AG04450 (cell line): ENCODE measurements at regions not wholly inside any gene's neighbourhood (a gene's known extent, or its start where the extent isn't known, plus 50 kb on each side); places are given as distances from the start of the nearest gene placed in this dataset.

Experiments used
- CTCF ChIA-PET: fragments of 300-600, 350-600 bp; formaldehyde crosslinking; extraction: SDS; loops from one replicate; lab custom pipeline; 2022; ENCODE audit warnings: antibody characterized with exemption, inconsistent platforms; lab: Charles Lee
- POLR2A ChIA-PET: fragments of 350-600 bp; formaldehyde crosslinking; extraction: SDS; loops from one replicate; lab custom pipeline; 2021; ENCODE audit warnings: antibody characterized with exemption, inconsistent platforms; lab: Yijun Ruan, JAX
- DNase-seq: peaks from one replicate; pipeline ENCODE4 v3.0.0-alpha.2; 2011; ENCODE audit warnings: low read depth, low spot score
- H3K27ac ChIP-seq: one replicate; pipeline ENCODE4 v1.5.1; 2012; ENCODE audit warnings: low read depth, low read length, control low read depth
- H3K27me3 ChIP-seq: one replicate; pipeline ENCODE4 v1.6.0; 2012; ENCODE audit warnings: low read length; ENCODE audit not compliant: control insufficient read depth, insufficient read depth
- H3K4me3 ChIP-seq: 2 replicates; pipeline ENCODE4 v1.5.1; 2011; ENCODE audit warnings: mild to moderate bottlenecking, low read depth, low read length, control low read depth
- H3K9me3 ChIP-seq: 2 replicates; pipeline ENCODE4 v1.5.1; 2012; ENCODE audit warnings: low read length; ENCODE audit not compliant: control insufficient read depth, insufficient read depth
- TF ChIP-seq, protein P1 (sequence below): IDR thresholded peaks from 2 replicates; pipeline ENCODE4 v1.5.1; 2011; ENCODE audit warnings: low read depth, low read length, control low read depth, inconsistent platforms

DNA sequence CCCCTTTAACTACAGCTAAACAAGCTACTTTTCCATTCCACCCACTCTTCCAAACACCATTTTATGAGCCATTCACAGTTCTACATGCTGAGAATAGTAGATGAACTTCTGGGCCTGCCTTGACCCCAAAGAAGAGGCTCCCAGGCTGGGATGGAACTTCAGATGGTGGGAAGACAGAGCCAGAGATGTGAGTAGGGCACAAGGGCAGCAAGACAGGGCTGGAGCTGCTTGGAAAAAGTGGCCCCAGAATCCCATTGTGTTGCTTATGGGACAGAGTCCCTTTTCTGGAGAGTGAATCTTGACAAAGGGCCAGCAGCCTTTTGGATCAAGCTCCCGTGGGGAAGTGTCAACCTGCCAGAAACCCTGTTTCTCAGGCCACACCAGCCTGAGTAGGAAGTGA is 516.5 kb upstream of the PPP2R3A start:
- CTCF ChIA-PET: no interaction called here
- no peak for DNase-seq
- no peak overlapping the region for H3K27ac ChIP-seq
- no peaks in the 10 kb centered on the region for H3K27me3 ChIP-seq
- POLR2A ChIA-PET: no interaction called here
- H3K9me3 ChIP-seq: no peaks in the 10 kb centered on the region
- TF ChIP-seq, protein P1, sequence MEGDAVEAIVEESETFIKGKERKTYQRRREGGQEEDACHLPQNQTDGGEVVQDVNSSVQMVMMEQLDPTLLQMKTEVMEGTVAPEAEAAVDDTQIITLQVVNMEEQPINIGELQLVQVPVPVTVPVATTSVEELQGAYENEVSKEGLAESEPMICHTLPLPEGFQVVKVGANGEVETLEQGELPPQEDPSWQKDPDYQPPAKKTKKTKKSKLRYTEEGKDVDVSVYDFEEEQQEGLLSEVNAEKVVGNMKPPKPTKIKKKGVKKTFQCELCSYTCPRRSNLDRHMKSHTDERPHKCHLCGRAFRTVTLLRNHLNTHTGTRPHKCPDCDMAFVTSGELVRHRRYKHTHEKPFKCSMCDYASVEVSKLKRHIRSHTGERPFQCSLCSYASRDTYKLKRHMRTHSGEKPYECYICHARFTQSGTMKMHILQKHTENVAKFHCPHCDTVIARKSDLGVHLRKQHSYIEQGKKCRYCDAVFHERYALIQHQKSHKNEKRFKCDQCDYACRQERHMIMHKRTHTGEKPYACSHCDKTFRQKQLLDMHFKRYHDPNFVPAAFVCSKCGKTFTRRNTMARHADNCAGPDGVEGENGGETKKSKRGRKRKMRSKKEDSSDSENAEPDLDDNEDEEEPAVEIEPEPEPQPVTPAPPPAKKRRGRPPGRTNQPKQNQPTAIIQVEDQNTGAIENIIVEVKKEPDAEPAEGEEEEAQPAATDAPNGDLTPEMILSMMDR: no peak
- no peak overlapping the region for H3K4me3 ChIP-seq

DNA sequence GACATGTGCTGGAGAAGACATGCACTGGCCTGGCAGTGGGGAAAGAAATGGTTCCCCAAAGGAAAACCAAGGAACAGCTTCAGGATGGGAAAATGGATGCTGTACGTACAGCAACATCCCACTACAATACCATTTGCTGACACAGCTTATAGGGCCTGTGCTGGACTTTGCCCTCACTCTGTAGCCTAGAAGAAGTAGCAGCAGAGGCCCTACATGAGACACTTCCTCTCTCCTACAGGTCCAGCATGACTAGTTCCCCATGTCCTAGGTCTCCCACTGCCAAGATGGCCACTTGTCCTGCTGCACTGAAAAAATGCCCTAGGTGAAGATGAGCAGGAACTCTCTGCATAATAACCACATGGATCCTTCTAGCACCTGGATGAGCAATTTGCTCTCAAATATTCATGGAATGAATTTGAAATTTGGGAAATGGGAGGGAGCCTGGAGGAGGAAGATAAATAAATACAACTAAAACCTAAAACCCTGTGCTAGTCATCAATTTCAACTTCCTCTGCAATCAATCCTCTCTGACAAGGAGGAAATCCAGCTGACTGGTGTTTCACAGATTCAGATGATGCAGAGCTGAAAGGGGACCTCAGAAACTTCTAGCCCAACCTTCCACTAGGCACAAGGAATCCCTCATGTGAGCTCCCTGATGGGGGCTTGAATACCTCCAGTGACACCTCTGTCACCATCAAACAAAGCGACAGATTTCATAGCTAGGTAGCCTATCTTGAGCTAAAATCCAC is 514.3 kb upstream of the PPP2R3A start:
- TF ChIP-seq, protein P1: no peak
- Histone ChIP-seq H3K27me3 (no peaks in the 10 kb centered on the region), H3K9me3 (no peaks in the 10 kb centered on the region), H3K27ac (no peak overlapping the region), H3K4me3 (no peak overlapping the region)
- DNase-seq: no peak
- ChIA-PET POLR2A (no interaction called here), CTCF (no interaction called here)

GRCh38 chr3:135452881-135453280 is 512.6 kb upstream of the PPP2R3A start:
- H3K27me3 ChIP-seq: no peaks in the 10 kb centered on the region
- ChIA-PET CTCF (no interaction called here), POLR2A (no interaction called here)
- no peak overlapping the region for H3K27ac ChIP-seq
- TF ChIP-seq, protein P1: no peak
- H3K4me3 ChIP-seq: no peak overlapping the region
- DNase-seq: no peak
- H3K9me3 ChIP-seq: no peaks in the 10 kb centered on the region

DNA sequence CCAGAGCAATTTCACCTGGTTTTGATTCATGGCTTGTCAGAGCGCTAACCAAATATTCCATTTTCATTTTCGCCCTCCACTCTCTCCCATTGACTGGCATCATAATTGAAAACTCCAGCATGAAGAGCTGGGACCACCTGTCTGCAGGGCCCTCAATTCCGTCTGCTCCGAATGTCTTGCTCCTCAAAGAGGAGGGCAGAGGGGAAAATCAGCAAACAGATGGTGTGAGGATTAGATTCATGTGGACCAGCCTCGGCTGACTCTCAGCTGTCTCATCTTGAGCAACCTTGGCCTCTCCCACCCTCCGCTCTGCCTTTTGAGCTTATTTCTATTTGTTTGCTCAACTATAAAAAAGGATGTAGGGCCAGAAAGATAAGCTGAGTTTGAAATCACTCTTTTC is 512.2 kb upstream of the PPP2R3A start:
- H3K9me3 ChIP-seq: no peaks in the 10 kb centered on the region
- no peak for DNase-seq
- TF ChIP-seq, protein P1: no peak
- no peak overlapping the region for H3K27ac ChIP-seq
- CTCF ChIA-PET: no interaction called here
- H3K4me3 ChIP-seq: no peak overlapping the region
- POLR2A ChIA-PET: no interaction called here
- H3K27me3 ChIP-seq: no peaks in the 10 kb centered on the region

- Histone ChIP-seq H3K27me3 (no peaks in the 10 kb centered on the region), H3K4me3 (no peak overlapping the region), H3K27ac (no peak overlapping the region), H3K9me3 (no peaks in the 10 kb centered on the region)
- DNase-seq: no peak
- POLR2A ChIA-PET: no interaction called here
- TF ChIP-seq, protein P1: no peak
- CTCF ChIA-PET: no interaction called here
Observed at GRCh38 chr3:135454890-135455289, 510.6 kb upstream of the PPP2R3A start.
